ENCODE measurements at regions not wholly inside any gene's neighbourhood (a gene's known extent, or its start where the extent isn't known, plus 50 kb on each side); places are given as distances from the start of the nearest gene placed in this dataset.

GRCh38 chr9:89814340-89815040, 209.7 kb downstream of the GADD45G start:
- TF ChIP-seq EZH2 (optimal IDR thresholded peaks at IDR 0.05; ENCODE audit: low read depth, low read length), result no peak
- no peak for TF ChIP-seq CTCF (IDR thresholded peaks at IDR 0.05; ENCODE audit: low read length)
